ENCODE measurements at regions not wholly inside any gene's neighbourhood (a gene's known extent, or its start where the extent isn't known, plus 50 kb on each side); places are given as distances from the start of the nearest gene placed in this dataset.

- no peak for TF ChIP-seq CTCF (conservative IDR thresholded peaks at IDR 0.05)
- TF ChIP-seq ZFX (IDR thresholded peaks at IDR 0.05) = no peak
Measured at GRCh38 chr15:35953424-35953823, 407.5 kb upstream of the DPH6 start.

Measured in C4-2B (cell line).